Endothelial cell of umbilical vein (primary cell): ENCODE measurements at regions not wholly inside any gene's neighbourhood (a gene's known extent, or its start where the extent isn't known, plus 50 kb on each side); places are given as distances from the start of the nearest gene placed in this dataset.

Experiments
- BruUV-seq: library from RNA; stranded (reverse); fragments of 400-500 nt; replicated peaks from 2 replicates; lab custom pipeline; 2021; lab: Mats Ljungman, UMichigan
- CTCF ChIA-PET: fragments of 300-600, 350-600 bp; sonication (Branson Sonifier 250); formaldehyde crosslinking; loops from one replicate; lab custom pipeline; 2021; ENCODE audit warnings: antibody characterized with exemption, inconsistent platforms; lab: Charles Lee
- POLR2A ChIA-PET: fragments of 300-600, 350-600 bp; sonication (Branson Sonifier 250); formaldehyde crosslinking; loops from one replicate; lab custom pipeline; 2021; ENCODE audit warnings: antibody characterized with exemption, inconsistent platforms; lab: Charles Lee
- DNase-seq: peaks from one replicate; pipeline ENCODE4 v3.0.0-alpha.2; 2011; ENCODE audit warnings: low read depth, low spot score
- FAIRE-seq: peaks from 2 replicates; lab custom pipeline; 2011; peaks lifted over from hg19 to GRCh38; lab: Jason Lieb, UNC
- H2AFZ ChIP-seq: 2 replicates; pipeline ENCODE4 v1.6.0; 2012; ENCODE audit warnings: low read depth, low read length, control low read depth, inconsistent platforms
- H3K27ac ChIP-seq: 2 replicates; pipeline ENCODE4 v1.5.1; 2011; ENCODE audit warnings: low read depth, mild to moderate bottlenecking, control low read depth, low read length, moderate library complexity; ENCODE audit not compliant: insufficient read depth
- H3K27me3 ChIP-seq, 2 experiments: 2 replicates each; pipeline versions ENCODE4 v1.6.0 to v1.6.1; 2011; ENCODE audit warnings: low read length in 2 of 2, mixed read lengths in 1 of 2; ENCODE audit not compliant: control insufficient read depth in 2 of 2, insufficient read depth in 2 of 2
- H3K36me3 ChIP-seq, 2 experiments: 2 replicates in 1 of 2; 3 replicates in 1 of 2; pipeline ENCODE4 v1.5.1; 2011; ENCODE audit warnings: low read length in 2 of 2, mild to moderate bottlenecking in 1 of 2, moderate library complexity in 1 of 2; ENCODE audit not compliant: control insufficient read depth in 2 of 2, insufficient read depth in 2 of 2; ENCODE audit errors: extremely low read depth in 1 of 2
- H3K4me1 ChIP-seq: 3 replicates; pipeline ENCODE4 v1.5.1; 2011; ENCODE audit warnings: mild to moderate bottlenecking, low read length; ENCODE audit not compliant: control insufficient read depth, insufficient read depth; ENCODE audit errors: extremely low read depth
- H3K4me2 ChIP-seq: 2 replicates; pipeline ENCODE4 v1.6.1; 2011; ENCODE audit warnings: low read length, control low read depth, mixed read lengths; ENCODE audit not compliant: insufficient read depth
- H3K4me3 ChIP-seq, 3 experiments: fragments of 200-600 bp in 1 of 3; sonication (generic), shearing (Covaris generic) in 1 of 3; replicated peaks in 1 of 3; 2 replicates each; pipeline ENCODE4 v1.5.1; 2011 to 2016; ENCODE audit warnings: control low read depth in 3 of 3, low read length in 3 of 3, mild to moderate bottlenecking in 2 of 3, inconsistent platforms in 1 of 3, low read depth in 1 of 3, moderate library complexity in 1 of 3; ENCODE audit not compliant: insufficient read depth in 1 of 3
- H3K79me2 ChIP-seq: 2 replicates; pipeline ENCODE4 v1.6.0; 2012; ENCODE audit warnings: low read length, inconsistent platforms; ENCODE audit not compliant: control insufficient read depth, insufficient read depth
- H3K9ac ChIP-seq: replicated peaks from 2 replicates; pipeline ENCODE3; 2011; ENCODE audit warnings: low read length, control low read depth; ENCODE audit not compliant: insufficient read depth; ENCODE audit errors: extremely low read depth
- H3K9me1 ChIP-seq: replicated peaks from 3 replicates; pipeline ENCODE4 v1.6.0; 2011; ENCODE audit warnings: mild to moderate bottlenecking, low read length; ENCODE audit not compliant: control insufficient read depth, insufficient read depth; ENCODE audit errors: extremely low read depth
- H3K9me3 ChIP-seq: replicated peaks from 2 replicates; pipeline ENCODE4 v1.5.1; 2012; ENCODE audit warnings: low read length, inconsistent platforms; ENCODE audit not compliant: control insufficient read depth, insufficient read depth
- H4K20me1 ChIP-seq: replicated peaks from 2 replicates; pipeline ENCODE3; 2011; ENCODE audit warnings: mild to moderate bottlenecking, low read length; ENCODE audit not compliant: control insufficient read depth, insufficient read depth; ENCODE audit errors: extremely low read depth
- CTCF ChIP-seq, 2 donors: IDR thresholded peaks; 1 replicate in 1 of 2; 2 replicates in 1 of 2; pipeline ENCODE4 v1.5.1; 2011; ENCODE audit warnings: low read length in 2 of 2, mild to moderate bottlenecking in 2 of 2, moderate library complexity in 2 of 2, control low read depth in 1 of 2, inconsistent platforms in 1 of 2, low read depth in 1 of 2; ENCODE audit not compliant: insufficient read depth in 1 of 2; ENCODE audit errors: extremely low read depth in 1 of 2
- EZH2 ChIP-seq: IDR thresholded peaks from 2 replicates; pipeline ENCODE4 v1.6.1; 2012; ENCODE audit warnings: borderline replicate concordance, low read depth, mild to moderate bottlenecking, moderate library complexity, low read length, inconsistent platforms; ENCODE audit not compliant: severe bottlenecking
- FOS ChIP-seq: IDR thresholded peaks from 2 replicates; pipeline ENCODE4 v1.6.1; 2011; ENCODE audit warnings: mild to moderate bottlenecking, low read length, moderate library complexity, borderline replicate concordance; ENCODE audit not compliant: insufficient read depth
- GATA2 ChIP-seq: IDR thresholded peaks from 2 replicates; pipeline ENCODE4 v1.7.0; 2011; ENCODE audit warnings: low read depth, mild to moderate bottlenecking, moderate library complexity, mixed read lengths, low read length; ENCODE audit not compliant: insufficient read length, insufficient read depth
- JUN ChIP-seq: IDR thresholded peaks from 2 replicates; pipeline ENCODE4 v1.6.1; 2011; ENCODE audit warnings: borderline replicate concordance, low read depth; ENCODE audit not compliant: insufficient read length, insufficient read depth
- MAX ChIP-seq: IDR thresholded peaks from 2 replicates; pipeline ENCODE4 v1.6.1; 2011; ENCODE audit not compliant: insufficient read depth, insufficient read length
- MYC ChIP-seq: IDR thresholded peaks from one replicate; pipeline ENCODE4 v1.6.1; 2011; ENCODE audit warnings: mild to moderate bottlenecking, low read depth, low read length
- POLR2A ChIP-seq: IDR thresholded peaks from 2 replicates; pipeline ENCODE4 v1.6.1; 2012; ENCODE audit warnings: low read depth, mild to moderate bottlenecking, control low read depth, low read length
- POLR2AphosphoS5 ChIP-seq: IDR thresholded peaks from 2 replicates; pipeline ENCODE4 v1.6.1; 2012; ENCODE audit warnings: low read depth, mild to moderate bottlenecking, control low read depth, low read length, moderate library complexity; ENCODE audit not compliant: insufficient read depth
- dilution Hi-C: fragments of 300-500 bp; cut with MboI; formaldehyde crosslinking; loops from one replicate; pipeline ENCODE4 v1.15.0; 2019; ENCODE audit warnings: low sequenced_read_pairs; ENCODE audit not compliant: extremely low pct_ligation_motif_present
- intact Hi-C: fragments of 100-400 bp; cut with micrococcal nuclease; formaldehyde crosslinking; loops from one replicate; pipeline ENCODE4 v1.10.0; 2022

GRCh38 chr5:25579111-25579510 is 934.3 kb upstream of the CDH10 start:
- dilution Hi-C loops, result no loop called here
- Histone ChIP-seq H3K4me3 (no peak overlapping the region), H3K9me3 (peaks cover 2% of the 10 kb centered on the region), H3K4me1 (no peaks in the 10 kb centered on the region), H4K20me1 (no peaks in the 10 kb centered on the region), H3K9me1 (no peaks in the 10 kb centered on the region), H3K27ac (no peak overlapping the region), H3K4me2 (no peak overlapping the region), H3K27me3 (no peaks in the 10 kb centered on the region), H3K9ac (no peak overlapping the region), H3K79me2 (no peaks in the 10 kb centered on the region), H2AFZ (no peak overlapping the region), H3K36me3 (no peaks in the 10 kb centered on the region)
- ChIA-PET POLR2A (no interaction called here), CTCF (no interaction called here)
- FAIRE-seq, result no peak
- TF ChIP-seq MYC (no peak), GATA2 (no peak)
- no TSS peak for BruUV-seq
- intact Hi-C loops, result no loop called here
- DNase-seq, result no peak

GRCh38 chr5:25573691-25574090 is 928.9 kb upstream of the CDH10 start:
- H4K20me1 ChIP-seq, result no peaks in the 10 kb centered on the region
- DNase-seq (no peak), FAIRE-seq (no peak)
- H3K4me2 ChIP-seq, result no peak overlapping the region
- H3K9ac ChIP-seq, result no peak overlapping the region
- no peaks in the 10 kb centered on the region for H3K9me1 ChIP-seq
- dilution Hi-C loops, result no loop called here
- H3K9me3 ChIP-seq, result peaks cover 2% of the 10 kb centered on the region
- H3K27me3 ChIP-seq, result no peaks in the 10 kb centered on the region
- H3K27ac ChIP-seq, result no peak overlapping the region
- intact Hi-C loops, result no loop called here
- TF ChIP-seq POLR2AphosphoS5, result no peak
- no peak for TF ChIP-seq MAX
- no peak for TF ChIP-seq FOS
- no peak for TF ChIP-seq JUN
- TF ChIP-seq CTCF (IDR thresholded peaks at IDR 0.05; ENCODE audit: extremely low read depth in 1 of 2, insufficient read depth in 1 of 2, low read depth in 1 of 2, low read length in 2 of 2), result no peak
- no peak for TF ChIP-seq EZH2
- TF ChIP-seq GATA2, result no peak
- no peak for TF ChIP-seq MYC
- no peak for TF ChIP-seq POLR2A
- H3K4me1 ChIP-seq, result no peaks in the 10 kb centered on the region
- no peaks in the 10 kb centered on the region for H3K79me2 ChIP-seq
- ChIA-PET CTCF (no interaction called here), POLR2A (no interaction called here)
- H3K4me3 ChIP-seq, result no peak overlapping the region
- BruUV-seq, result no TSS peak
- H3K36me3 ChIP-seq, result no peaks in the 10 kb centered on the region
- no peak overlapping the region for H2AFZ ChIP-seq
